ENCODE measurements at regions not wholly inside any gene's neighbourhood (a gene's known extent, or its start where the extent isn't known, plus 50 kb on each side); places are given as distances from the start of the nearest gene placed in this dataset.

DNA sequence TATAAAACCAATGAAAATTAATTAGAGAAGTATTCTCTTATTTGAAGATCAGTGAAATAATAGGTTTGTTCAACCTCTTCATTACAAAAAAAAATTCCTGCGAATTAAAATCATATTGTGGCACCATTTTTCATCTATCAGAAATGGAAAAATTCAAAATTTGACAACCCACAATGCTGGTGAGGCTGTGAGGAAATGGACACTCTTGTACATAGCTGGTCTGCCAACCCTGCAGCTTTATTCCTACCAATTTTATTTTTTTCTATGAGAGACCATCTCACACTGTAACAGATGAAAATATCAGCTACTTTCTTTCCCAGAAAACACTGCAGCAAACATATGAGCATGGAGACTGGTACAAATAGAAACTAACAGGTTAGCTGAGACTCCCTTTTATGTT, 208.8 kb upstream of the SEMA3E start:
- Histone ChIP-seq H4K91ac (ENCODE audit: insufficient read length, low read depth, low read length) (no peak overlapping the region), H3K79me2 (ENCODE audit: insufficient read depth, low read length) (no peaks in the 10 kb centered on the region), H3K23ac (ENCODE audit: insufficient read length, low read depth, low read length) (no peak overlapping the region), H3K4me1 (ENCODE audit: insufficient read depth, low read length) (no peaks in the 10 kb centered on the region), H3K9ac (ENCODE audit: extremely low read depth, insufficient read length, low read length) (no peak overlapping the region), H3K14ac (ENCODE audit: insufficient read depth, low read length) (no peak overlapping the region), H3K56ac (ENCODE audit: insufficient read length, low read depth, low read length) (no peak overlapping the region), H2BK15ac (ENCODE audit: low read depth, low read length) (no peak overlapping the region), H3K9me3 (ENCODE audit: control insufficient read depth, low read depth, low read length) (no peaks in the 10 kb centered on the region), H2BK20ac (ENCODE audit: low read depth, low read length, poor library complexity, severe bottlenecking) (no peak overlapping the region), H3K27ac (ENCODE audit: insufficient read length, low read depth, low read length) (no peak overlapping the region), H3K27me3 (ENCODE audit: insufficient read depth, low read length) (no peaks in the 10 kb centered on the region), H2BK5ac (ENCODE audit: insufficient read length, low read length) (no peak overlapping the region), H2BK12ac (ENCODE audit: insufficient read length, low read depth, low read length) (no peak overlapping the region), H3K4ac (ENCODE audit: low read depth, low read length) (no peak overlapping the region), H4K5ac (ENCODE audit: insufficient read length, low read depth, low read length) (no peak overlapping the region), H4K20me1 (ENCODE audit: control insufficient read depth, insufficient read depth, insufficient read length) (no peaks in the 10 kb centered on the region), H4K8ac (replicated peaks; ENCODE audit: insufficient read length, low read depth, low read length) (no peak overlapping the region), H2AK5ac (ENCODE audit: insufficient read length, low read length) (no peak overlapping the region), H3K23me2 (ENCODE audit: insufficient read length, low read depth, low read length, poor library complexity, severe bottlenecking) (no peaks in the 10 kb centered on the region), H3K18ac (ENCODE audit: insufficient read length, low read depth, low read length) (no peak overlapping the region), H3K4me2 (ENCODE audit: insufficient read depth, insufficient read length, low read length) (no peak overlapping the region), H3K79me1 (ENCODE audit: insufficient read depth, low read depth, low read length, poor library complexity, severe bottlenecking) (no peaks in the 10 kb centered on the region), H2AFZ (ENCODE audit: low read length) (no peak overlapping the region), H2BK120ac (ENCODE audit: low read depth, low read length, poor library complexity, severe bottlenecking) (no peak overlapping the region), H3T11ph (ENCODE audit: low read length) (no peak overlapping the region)
- TF ChIP-seq CTCF (conservative IDR thresholded peaks at IDR 0.05) = no peak
- no peaks in the 10 kb centered on the region for H3K9me3 Mint-ChIP-seq
- H3K36me3 Mint-ChIP-seq (ENCODE audit: insufficient read depth in 1 of 3, low read depth in 3 of 3) = no peaks in the 10 kb centered on the region
- H3K27ac Mint-ChIP-seq = no peak overlapping the region
- no CpG with 5 or more reads among the region's 1 CpG for WGBS (ENCODE audit: extremely low coverage, insufficient read length, low lambda C conversion rate)
- no peak overlapping the region for H3K4me3 Mint-ChIP-seq
- no peak for DNase-seq
- peaks cover 5 to 8% of the 10 kb centered on the region in 2 experiments; a peak in 3 of 4 replicates for H3K4me1 Mint-ChIP-seq
- H3K27me3 Mint-ChIP-seq (ENCODE audit: low read depth) = no peaks in the 10 kb centered on the region

Measured in H9 (cell line).